GM12872 (cell line): ENCODE measurements at regions not wholly inside any gene's neighbourhood (a gene's known extent, or its start where the extent isn't known, plus 50 kb on each side); places are given as distances from the start of the nearest gene placed in this dataset.

Experiments
- CTCF ChIP-seq: IDR thresholded peaks from 3 replicates; pipeline ENCODE4 v1.5.1; 2011; ENCODE audit warnings: low read depth, mild to moderate bottlenecking, low read length, moderate library complexity; ENCODE audit not compliant: insufficient read depth

GRCh38 chr14:38546932-38547551 lies 291.1 kb upstream of the CLEC14A start:
- no peak for TF ChIP-seq CTCF

GRCh38 chr14:38544776-38545175 lies 288.9 kb upstream of the CLEC14A start:
- TF ChIP-seq CTCF = no peak

GRCh38 chr14:38536376-38537038 lies 280.6 kb upstream of the CLEC14A start:
- TF ChIP-seq CTCF = no peak

- no peak for TF ChIP-seq CTCF
Observed at GRCh38 chr14:38528582-38528981, 272.7 kb upstream of the CLEC14A start.

- TF ChIP-seq CTCF = no peak
Observed at GRCh38 chr14:38527502-38527878, 271.6 kb upstream of the CLEC14A start.

GRCh38 chr14:38526826-38527501 lies 271.1 kb upstream of the CLEC14A start:
- no peak for TF ChIP-seq CTCF

- no peak for TF ChIP-seq CTCF
Observed at GRCh38 chr14:38524636-38525509, 269.0 kb upstream of the CLEC14A start.
